Panc1 (cell line): ENCODE measurements at regions not wholly inside any gene's neighbourhood (a gene's known extent, or its start where the extent isn't known, plus 50 kb on each side); places are given as distances from the start of the nearest gene placed in this dataset.

ENCODE experiments used
- ATAC-seq: fragments of 200-7000 bp; cut with Tn5 transposase; 2 replicates; pipeline ENCODE4 v1.9.1; 2020; ENCODE audit warnings: mild to moderate bottlenecking, moderate library complexity
- BruUV-seq: library from RNA; stranded (reverse); fragments of 400-500 nt; replicated peaks from 2 replicates; lab custom pipeline; 2021; lab: Mats Ljungman, UMichigan
- CTCF ChIA-PET: fragments of 300-600 bp; sonication (Branson Sonifier 250); formaldehyde crosslinking; loops from one replicate; lab custom pipeline; 2022; ENCODE audit warnings: antibody characterized with exemption; lab: Charles Lee
- POLR2A ChIA-PET: fragments of 300-600 bp; sonication (Branson Sonifier 250); formaldehyde crosslinking; loops from one replicate; lab custom pipeline; 2022; ENCODE audit warnings: antibody characterized with exemption; lab: Charles Lee
- DNase-seq: peaks from one replicate; pipeline ENCODE4 v3.0.0-alpha.2; 2010; ENCODE audit warnings: low read depth, low spot score
- H3K27ac ChIP-seq: 2 replicates; pipeline ENCODE4 v1.5.1; 2011; ENCODE audit warnings: mild to moderate bottlenecking, low read length, inconsistent platforms
- H3K27me3 ChIP-seq: fragments of 200-500 bp; sonication (Bioruptor generic); 2 replicates; pipeline ENCODE4 v1.6.0; 2014; ENCODE audit warnings: low read length, inconsistent platforms; ENCODE audit not compliant: control insufficient read depth, insufficient read depth
- H3K36me3 ChIP-seq: fragments of 200-500 bp; sonication (Bioruptor generic); 2 replicates; pipeline ENCODE4 v1.5.1; 2014; ENCODE audit warnings: inconsistent platforms, mild to moderate bottlenecking, low read length, moderate library complexity; ENCODE audit not compliant: control insufficient read depth, insufficient read depth
- H3K4me1 ChIP-seq: 2 replicates; pipeline ENCODE4 v1.5.1; 2011; ENCODE audit warnings: inconsistent platforms, mild to moderate bottlenecking, low read length, moderate library complexity; ENCODE audit not compliant: control insufficient read depth, insufficient read depth
- H3K4me3 ChIP-seq, 2 experiments: 2 replicates each; pipeline ENCODE4 v1.5.1; 2011 to 2012; ENCODE audit warnings: low read depth in 2 of 2, low read length in 2 of 2, mild to moderate bottlenecking in 2 of 2, inconsistent platforms in 1 of 2, moderate library complexity in 1 of 2
- H3K9me3 ChIP-seq: fragments of 200-500 bp; sonication (Bioruptor generic); 2 replicates; pipeline ENCODE4 v1.5.1; 2014; ENCODE audit warnings: low read depth, mild to moderate bottlenecking, inconsistent platforms, low read length, moderate library complexity; ENCODE audit not compliant: control insufficient read depth, insufficient read depth
- CTCF ChIP-seq: fragments of 450-650 bp; IDR thresholded peaks from 2 replicates; pipeline ENCODE4 v1.5.1; 2017; ENCODE audit warnings: mild to moderate bottlenecking
- POLR2AphosphoS5 ChIP-seq: IDR thresholded peaks from 2 replicates; pipeline ENCODE4 v1.6.1; 2012; ENCODE audit warnings: mild to moderate bottlenecking, low read depth, low read length, moderate library complexity
- REST ChIP-seq, 2 experiments: IDR thresholded peaks; 2 replicates each; pipeline ENCODE4 v1.6.1; 2011 to 2012; ENCODE audit warnings: low read depth in 2 of 2, control low read depth in 1 of 2, low read length in 1 of 2, mild to moderate bottlenecking in 1 of 2, moderate library complexity in 1 of 2; ENCODE audit not compliant: insufficient read depth in 1 of 2
- SIN3A ChIP-seq: IDR thresholded peaks from 2 replicates; pipeline ENCODE4 v1.6.1; 2012; ENCODE audit warnings: low read depth, mild to moderate bottlenecking, low read length, moderate library complexity, borderline replicate concordance; ENCODE audit not compliant: insufficient read depth
- TCF7L2 ChIP-seq: IDR thresholded peaks from 2 replicates; pipeline ENCODE4 v1.6.1; 2011; ENCODE audit warnings: mild to moderate bottlenecking, low read depth, low read length, inconsistent platforms
- in situ Hi-C: cut with HindIII; loops from 2 replicates; pipeline ENCODE4 v1.10.0; 2016; ENCODE audit warnings: low sequenced_read_pairs, low pct_unique_long_range_greater_than_20kb
- intact Hi-C: fragments of 100-400 bp; cut with micrococcal nuclease; formaldehyde crosslinking; loops from one replicate; pipeline ENCODE4 v1.10.0; 2022; ENCODE audit not compliant: unreplicated experiment

- intact Hi-C loops (no loop called here), in situ Hi-C loops (no loop called here)
- H3K27ac ChIP-seq: no peak overlapping the region
- CTCF ChIA-PET: interaction anchor here (0.6 kb wide), 1 partner anchor 91 kb away, joined by 4 read pairs; no protein-coding TSS in a partner anchor
- H3K4me3 ChIP-seq: no peak overlapping the region
- no peaks in the 10 kb centered on the region for H3K9me3 ChIP-seq
- BruUV-seq: no TSS peak
- H3K27me3 ChIP-seq: no peaks in the 10 kb centered on the region
- no peaks in the 10 kb centered on the region for H3K36me3 ChIP-seq
- TF ChIP-seq REST (IDR thresholded peaks at IDR 0.05; ENCODE audit: insufficient read depth in 1 of 2, low read depth in 2 of 2, low read length in 1 of 2) (no peak), POLR2AphosphoS5 (no peak), TCF7L2 (no peak), SIN3A (no peak), CTCF (no peak)
- POLR2A ChIA-PET: no interaction called here
- H3K4me1 ChIP-seq: no peaks in the 10 kb centered on the region
- DNase-seq (no peak), ATAC-seq (no peak)
Measured at GRCh38 chr20:57957411-57958049, 247.7 kb upstream of the PMEPA1 start.

GRCh38 chr20:57953638-57954037 is 243.8 kb upstream of the PMEPA1 start:
- Histone ChIP-seq H3K27me3 (no peaks in the 10 kb centered on the region), H3K4me1 (no peaks in the 10 kb centered on the region), H3K4me3 (no peak overlapping the region), H3K36me3 (no peaks in the 10 kb centered on the region), H3K27ac (no peak overlapping the region), H3K9me3 (no peaks in the 10 kb centered on the region)
- BruUV-seq: no TSS peak
- DNase-seq (no peak), ATAC-seq (no peak)
- in situ Hi-C loops (no loop called here), intact Hi-C loops (no loop called here)
- ChIA-PET POLR2A (no interaction called here), CTCF (no interaction called here)
- TF ChIP-seq SIN3A: no peak
- no peak for TF ChIP-seq POLR2AphosphoS5
- no peak for TF ChIP-seq CTCF
- no peak for TF ChIP-seq REST (IDR thresholded peaks at IDR 0.05; ENCODE audit: insufficient read depth in 1 of 2, low read depth in 2 of 2, low read length in 1 of 2)
- TF ChIP-seq TCF7L2: no peak
